ENCODE measurements at regions not wholly inside any gene's neighbourhood (a gene's known extent, or its start where the extent isn't known, plus 50 kb on each side); places are given as distances from the start of the nearest gene placed in this dataset.

DNA sequence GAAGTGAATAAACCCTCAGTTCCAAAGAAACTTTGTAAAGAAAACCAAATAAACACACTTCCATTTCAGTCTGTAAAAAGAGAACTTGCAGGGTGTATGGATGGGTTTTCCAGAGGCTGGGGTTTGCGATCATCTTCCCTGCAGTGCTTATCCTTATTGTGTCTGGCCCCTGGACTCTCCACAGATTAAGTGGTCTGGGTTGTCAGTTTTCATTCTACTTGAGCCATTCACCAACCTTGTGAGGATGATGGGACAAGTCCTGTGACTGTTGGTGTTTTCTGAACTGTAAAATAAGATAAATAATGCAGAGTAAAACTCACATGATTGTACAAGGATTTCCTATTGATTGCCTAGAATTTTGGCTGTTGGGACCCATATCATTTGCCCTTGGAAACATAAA, 166.1 kb upstream of the MOCS2 start:
- TF ChIP-seq, protein P1, sequence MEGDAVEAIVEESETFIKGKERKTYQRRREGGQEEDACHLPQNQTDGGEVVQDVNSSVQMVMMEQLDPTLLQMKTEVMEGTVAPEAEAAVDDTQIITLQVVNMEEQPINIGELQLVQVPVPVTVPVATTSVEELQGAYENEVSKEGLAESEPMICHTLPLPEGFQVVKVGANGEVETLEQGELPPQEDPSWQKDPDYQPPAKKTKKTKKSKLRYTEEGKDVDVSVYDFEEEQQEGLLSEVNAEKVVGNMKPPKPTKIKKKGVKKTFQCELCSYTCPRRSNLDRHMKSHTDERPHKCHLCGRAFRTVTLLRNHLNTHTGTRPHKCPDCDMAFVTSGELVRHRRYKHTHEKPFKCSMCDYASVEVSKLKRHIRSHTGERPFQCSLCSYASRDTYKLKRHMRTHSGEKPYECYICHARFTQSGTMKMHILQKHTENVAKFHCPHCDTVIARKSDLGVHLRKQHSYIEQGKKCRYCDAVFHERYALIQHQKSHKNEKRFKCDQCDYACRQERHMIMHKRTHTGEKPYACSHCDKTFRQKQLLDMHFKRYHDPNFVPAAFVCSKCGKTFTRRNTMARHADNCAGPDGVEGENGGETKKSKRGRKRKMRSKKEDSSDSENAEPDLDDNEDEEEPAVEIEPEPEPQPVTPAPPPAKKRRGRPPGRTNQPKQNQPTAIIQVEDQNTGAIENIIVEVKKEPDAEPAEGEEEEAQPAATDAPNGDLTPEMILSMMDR (IDR thresholded peaks at IDR 0.05; ENCODE audit: insufficient read depth, low read length, severe bottlenecking): no peak
- FAIRE-seq (no peak), DNase-seq (ENCODE audit: low read depth) (no peak)
- Histone ChIP-seq H3K4me3 (ENCODE audit: low read depth, low read length) (no peak overlapping the region), H3K27me3 (ENCODE audit: control insufficient read depth, insufficient read depth, low read length) (no peaks in the 10 kb centered on the region), H3K36me3 (ENCODE audit: control insufficient read depth, insufficient read depth, low read length) (no peaks in the 10 kb centered on the region)

GRCh38 chr5:53276825-53277224, 167.3 kb upstream of the MOCS2 start:
- DNase-seq (ENCODE audit: low read depth): peak; percentile 29
- Histone ChIP-seq H3K4me3 (ENCODE audit: low read depth, low read length) (no peak overlapping the region), H3K36me3 (ENCODE audit: control insufficient read depth, insufficient read depth, low read length) (no peaks in the 10 kb centered on the region), H3K27me3 (ENCODE audit: control insufficient read depth, insufficient read depth, low read length) (no peaks in the 10 kb centered on the region)
- TF ChIP-seq, protein P1 (IDR thresholded peaks at IDR 0.05; ENCODE audit: insufficient read depth, low read length, severe bottlenecking): no peak
- FAIRE-seq: peak; percentile 68

- no peak for DNase-seq (ENCODE audit: low read depth)
- no peak for FAIRE-seq
- Histone ChIP-seq H3K4me3 (ENCODE audit: low read depth, low read length) (no peak overlapping the region), H3K36me3 (ENCODE audit: control insufficient read depth, insufficient read depth, low read length) (no peaks in the 10 kb centered on the region), H3K27me3 (ENCODE audit: control insufficient read depth, insufficient read depth, low read length) (no peaks in the 10 kb centered on the region)
- TF ChIP-seq, protein P1 (IDR thresholded peaks at IDR 0.05; ENCODE audit: insufficient read depth, low read length, severe bottlenecking): no peak
Observed at GRCh38 chr5:53277491-53277890, 167.9 kb upstream of the MOCS2 start.

DNA sequence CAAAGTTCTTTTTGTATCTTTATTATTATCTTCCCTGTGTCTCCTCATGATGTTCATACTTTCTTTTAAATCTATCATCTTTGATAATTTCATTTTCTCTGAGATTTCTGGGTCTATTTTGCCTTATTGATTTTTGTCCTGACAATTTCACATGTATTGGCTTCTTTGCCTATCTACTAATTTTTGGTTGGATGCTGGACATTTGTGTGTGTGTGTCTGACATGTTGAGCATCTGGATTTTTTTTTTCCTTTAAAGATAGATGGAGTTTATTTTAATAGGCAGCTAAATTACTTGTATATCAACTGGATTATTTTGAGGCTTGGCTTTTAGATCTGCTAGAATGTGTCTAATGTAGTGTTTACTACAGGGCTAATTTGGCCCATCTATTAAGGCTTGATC, 178.0 kb upstream of the MOCS2 start:
- H3K4me3 ChIP-seq (ENCODE audit: low read depth, low read length): no peak overlapping the region
- no peak for FAIRE-seq
- TF ChIP-seq, protein P1 (IDR thresholded peaks at IDR 0.05; ENCODE audit: insufficient read depth, low read length, severe bottlenecking): no peak
- no peaks in the 10 kb centered on the region for H3K27me3 ChIP-seq (ENCODE audit: control insufficient read depth, insufficient read depth, low read length)
- H3K36me3 ChIP-seq (ENCODE audit: control insufficient read depth, insufficient read depth, low read length): no peaks in the 10 kb centered on the region
- DNase-seq (ENCODE audit: low read depth): no peak

DNA sequence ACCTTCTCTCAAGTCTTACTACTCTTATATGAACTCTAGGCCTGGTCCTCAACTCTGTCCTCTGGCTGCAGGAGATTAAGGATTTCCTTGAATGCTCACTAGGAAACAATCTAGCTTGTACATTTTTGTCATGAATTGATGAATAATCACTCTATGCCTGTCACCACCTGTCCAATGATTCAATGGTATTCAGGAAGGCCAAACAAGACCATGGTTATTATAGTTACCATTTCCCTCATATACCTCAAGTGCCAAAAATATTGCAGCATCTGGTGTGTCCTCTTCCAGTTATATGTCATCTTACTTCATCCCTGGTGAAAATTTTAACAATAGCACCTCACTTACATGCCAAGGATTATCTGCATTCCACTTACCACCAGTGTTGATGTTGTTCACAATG, 179.0 kb upstream of the MOCS2 start:
- TF ChIP-seq, protein P1 (IDR thresholded peaks at IDR 0.05; ENCODE audit: insufficient read depth, low read length, severe bottlenecking): no peak
- Histone ChIP-seq H3K27me3 (ENCODE audit: control insufficient read depth, insufficient read depth, low read length) (no peaks in the 10 kb centered on the region), H3K4me3 (ENCODE audit: low read depth, low read length) (no peak overlapping the region), H3K36me3 (ENCODE audit: control insufficient read depth, insufficient read depth, low read length) (no peaks in the 10 kb centered on the region)
- FAIRE-seq (peak; percentile 80), DNase-seq (ENCODE audit: low read depth) (peak; percentile 99)

- DNase-seq (ENCODE audit: low read depth) (no peak), FAIRE-seq (no peak)
- TF ChIP-seq, protein P1 (IDR thresholded peaks at IDR 0.05; ENCODE audit: insufficient read depth, low read length, severe bottlenecking): no peak
- no peaks in the 10 kb centered on the region for H3K27me3 ChIP-seq (ENCODE audit: control insufficient read depth, insufficient read depth, low read length)
- no peaks in the 10 kb centered on the region for H3K36me3 ChIP-seq (ENCODE audit: control insufficient read depth, insufficient read depth, low read length)
- no peak overlapping the region for H3K4me3 ChIP-seq (ENCODE audit: low read depth, low read length)
Observed at GRCh38 chr5:53291047-53291446, 181.5 kb upstream of the MOCS2 start.
